ENCODE measurements at regions not wholly inside any gene's neighbourhood (a gene's known extent, or its start where the extent isn't known, plus 50 kb on each side); places are given as distances from the start of the nearest gene placed in this dataset.
"Not testable (repeated sequence)": the region's sequence is repeated elsewhere in the genome, so short reads cannot be mapped to it uniquely, and the experiment has no call there.

- DNase-seq, result no peak
Observed at GRCh38 chr1:90823686-90824085, 106.6 kb upstream of the BARHL2 start.

GRCh38 chr1:90821788-90822359, 104.8 kb upstream of the BARHL2 start:
- DNase-seq, result no peak

GRCh38 chr1:90821152-90821787, 104.2 kb upstream of the BARHL2 start:
- DNase-seq, result no peak

- DNase-seq, result no peak
Observed at GRCh38 chr1:90820745-90821144, 103.6 kb upstream of the BARHL2 start.

GRCh38 chr1:90817399-90817798, 100.3 kb upstream of the BARHL2 start:
- no peak for DNase-seq

- not testable (repeated sequence) for DNase-seq
Observed at GRCh38 chr1:90812237-90812636, 95.1 kb upstream of the BARHL2 start.

- DNase-seq, result not testable (repeated sequence)
Observed at GRCh38 chr1:90811444-90811950, 94.4 kb upstream of the BARHL2 start.

- DNase-seq, result no peak
Observed at GRCh38 chr1:90810681-90811080, 93.6 kb upstream of the BARHL2 start.

GRCh38 chr1:90809996-90810395, 92.9 kb upstream of the BARHL2 start:
- DNase-seq, result no peak

- no peak for DNase-seq
Observed at GRCh38 chr1:90809093-90809492, 92.0 kb upstream of the BARHL2 start.

- DNase-seq, result no peak
Observed at GRCh38 chr1:90807329-90807728, 90.2 kb upstream of the BARHL2 start.

GRCh38 chr1:90802622-90803021, 85.5 kb upstream of the BARHL2 start:
- no peak for DNase-seq

GRCh38 chr1:90800012-90800717, 83.1 kb upstream of the BARHL2 start:
- DNase-seq, result no peak

- no peak for DNase-seq
Observed at GRCh38 chr1:90799326-90799725, 82.2 kb upstream of the BARHL2 start.

- DNase-seq, result no peak
Observed at GRCh38 chr1:90798883-90799282, 81.8 kb upstream of the BARHL2 start.

GRCh38 chr1:90798344-90798743, 81.2 kb upstream of the BARHL2 start:
- DNase-seq, result no peak

GRCh38 chr1:90795431-90795830, 78.3 kb upstream of the BARHL2 start:
- no peak for DNase-seq

- no peak for DNase-seq
Observed at GRCh38 chr1:90786709-90787108, 69.6 kb upstream of the BARHL2 start.

GRCh38 chr1:90784186-90784847, 67.2 kb upstream of the BARHL2 start:
- DNase-seq, result no peak

- DNase-seq, result no peak
Observed at GRCh38 chr1:90783181-90783580, 66.1 kb upstream of the BARHL2 start.

- DNase-seq, result no peak
Observed at GRCh38 chr1:90782046-90782445, 64.9 kb upstream of the BARHL2 start.

GRCh38 chr1:90781534-90781933, 64.4 kb upstream of the BARHL2 start:
- DNase-seq, result no peak

- DNase-seq, result no peak
Observed at GRCh38 chr1:90780981-90781380, 63.9 kb upstream of the BARHL2 start.

- no peak for DNase-seq
Observed at GRCh38 chr1:90779573-90779972, 62.5 kb upstream of the BARHL2 start.
